ENCODE measurements at regions not wholly inside any gene's neighbourhood (a gene's known extent, or its start where the extent isn't known, plus 50 kb on each side); places are given as distances from the start of the nearest gene placed in this dataset.

GRCh38 chr15:59751552-59752413 is 62.7 kb upstream of the BNIP2 start:
- peaks cover 3% of the 10 kb centered on the region for H3K4me1 ChIP-seq (ENCODE audit: control insufficient read depth, insufficient read depth, low read length)
- no peak overlapping the region for H3K4me3 Mint-ChIP-seq
- no peak for DNase-seq
- H3K4me1 Mint-ChIP-seq: peaks cover 14% of the 10 kb centered on the region
- H3K4me3 ChIP-seq (ENCODE audit: low read length): no peak overlapping the region
- H3K9ac ChIP-seq (ENCODE audit: extremely low read depth, low read length, poor library complexity, severe bottlenecking): no peak overlapping the region
- H3K36me3 ChIP-seq (ENCODE audit: control insufficient read depth, insufficient read depth, low read length): no peaks in the 10 kb centered on the region
- H3K9me3 ChIP-seq (ENCODE audit: control insufficient read depth, low read length): no peaks in the 10 kb centered on the region
- no peak overlapping the region for H3K27ac Mint-ChIP-seq
- H3K36me3 Mint-ChIP-seq (ENCODE audit: low read depth): no peaks in the 10 kb centered on the region
- H3K27ac ChIP-seq (ENCODE audit: low read depth, low read length): no peak overlapping the region
- no peaks in the 10 kb centered on the region for H3K27me3 ChIP-seq (ENCODE audit: control insufficient read depth, insufficient read depth, low read length, poor library complexity, severe bottlenecking)
- 77 to 88% methylated on average over 4 to 7 of the region's 7 CpGs for WGBS, 2 experiments (ENCODE audit: insufficient coverage in 1 of 2, insufficient read length in 1 of 2)
- TF ChIP-seq CTCF (conservative IDR thresholded peaks at IDR 0.05): peak; percentile 90
- H3K9me3 Mint-ChIP-seq: no peaks in the 10 kb centered on the region
- H3K27me3 Mint-ChIP-seq (ENCODE audit: insufficient read depth): no peaks in the 10 kb centered on the region

GRCh38 chr15:59746777-59747176 is 57.7 kb upstream of the BNIP2 start:
- Histone ChIP-seq H3K4me3 (ENCODE audit: low read length) (no peak overlapping the region), H3K4me1 (ENCODE audit: control insufficient read depth, insufficient read depth, low read length) (no peaks in the 10 kb centered on the region), H3K27me3 (ENCODE audit: control insufficient read depth, insufficient read depth, low read length, poor library complexity, severe bottlenecking) (no peaks in the 10 kb centered on the region), H3K36me3 (ENCODE audit: control insufficient read depth, insufficient read depth, low read length) (no peaks in the 10 kb centered on the region), H3K27ac (ENCODE audit: low read depth, low read length) (no peak overlapping the region), H3K9me3 (ENCODE audit: control insufficient read depth, low read length) (peaks cover 16% of the 10 kb centered on the region), H3K9ac (ENCODE audit: extremely low read depth, low read length, poor library complexity, severe bottlenecking) (no peak overlapping the region)
- H3K4me1 Mint-ChIP-seq: peaks cover 2% of the 10 kb centered on the region
- H3K27me3 Mint-ChIP-seq (ENCODE audit: insufficient read depth): peaks cover 10% of the 10 kb centered on the region
- H3K4me3 Mint-ChIP-seq: no peak overlapping the region
- no peak for TF ChIP-seq CTCF (conservative IDR thresholded peaks at IDR 0.05)
- WGBS, 2 experiments (ENCODE audit: insufficient coverage in 1 of 2, insufficient read length in 1 of 2): 90 to 96% methylated on average over 8 of the region's 8 CpGs
- H3K36me3 Mint-ChIP-seq (ENCODE audit: low read depth): peaks cover 3% of the 10 kb centered on the region
- H3K9me3 Mint-ChIP-seq: peaks cover 22% of the 10 kb centered on the region
- H3K27ac Mint-ChIP-seq: no peak overlapping the region
- DNase-seq: no peak

GRCh38 chr15:59741274-59741906 is 52.3 kb upstream of the BNIP2 start:
- no peak overlapping the region for H3K4me3 Mint-ChIP-seq
- H3K27ac ChIP-seq (ENCODE audit: low read depth, low read length): no peak overlapping the region
- no peaks in the 10 kb centered on the region for H3K4me1 ChIP-seq (ENCODE audit: control insufficient read depth, insufficient read depth, low read length)
- peaks cover 9% of the 10 kb centered on the region for H3K27me3 Mint-ChIP-seq (ENCODE audit: insufficient read depth)
- no peaks in the 10 kb centered on the region for H3K36me3 ChIP-seq (ENCODE audit: control insufficient read depth, insufficient read depth, low read length)
- H3K4me3 ChIP-seq (ENCODE audit: low read length): no peak overlapping the region
- H3K36me3 Mint-ChIP-seq (ENCODE audit: low read depth): peaks cover 3% of the 10 kb centered on the region
- 62 to 75% methylated on average over 8 to 12 of the region's 12 CpGs for WGBS, 2 experiments (ENCODE audit: insufficient coverage in 1 of 2, insufficient read length in 1 of 2)
- H3K27ac Mint-ChIP-seq: no peak overlapping the region
- H3K9me3 ChIP-seq (ENCODE audit: control insufficient read depth, low read length): peaks cover 16% of the 10 kb centered on the region
- peak; percentile 80 for DNase-seq
- H3K4me1 Mint-ChIP-seq: peaks cover 24% of the 10 kb centered on the region
- peak; percentile 68 for TF ChIP-seq CTCF (conservative IDR thresholded peaks at IDR 0.05)
- no peak overlapping the region for H3K9ac ChIP-seq (ENCODE audit: extremely low read depth, low read length, poor library complexity, severe bottlenecking)
- H3K9me3 Mint-ChIP-seq: peaks cover 22% of the 10 kb centered on the region
- no peaks in the 10 kb centered on the region for H3K27me3 ChIP-seq (ENCODE audit: control insufficient read depth, insufficient read depth, low read length, poor library complexity, severe bottlenecking)

Measured in endodermal cell (in vitro differentiated cells).